ENCODE measurements at regions not wholly inside any gene's neighbourhood (a gene's known extent, or its start where the extent isn't known, plus 50 kb on each side); places are given as distances from the start of the nearest gene placed in this dataset.

DNA sequence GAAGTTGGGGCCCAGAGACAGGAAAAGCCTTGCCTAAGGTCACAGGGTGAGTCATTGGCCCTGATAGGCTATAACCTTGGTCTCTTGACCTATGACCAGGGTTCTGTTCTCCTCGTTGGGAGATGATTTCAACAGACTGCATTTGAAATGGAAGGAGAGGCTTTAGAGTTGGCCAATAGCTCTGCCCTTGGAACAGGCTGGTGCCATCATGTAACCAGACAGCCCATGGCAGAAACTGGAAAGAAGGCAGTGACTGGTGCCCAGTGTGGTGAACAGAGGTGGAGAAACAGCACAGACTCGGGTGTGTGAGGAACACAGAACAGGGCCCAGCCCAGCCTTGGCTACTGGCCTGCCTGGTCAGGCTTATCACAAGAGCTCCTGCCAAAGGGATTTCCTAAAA lies 109.8 kb upstream of the SLC25A48 start:
- DNase-seq (ENCODE audit: extremely low read depth, low read depth) = no peak

GRCh38 chr5:135723491-135723890 lies 111.0 kb upstream of the SLC25A48 start:
- no peak for DNase-seq (ENCODE audit: extremely low read depth, low read depth)

DNA sequence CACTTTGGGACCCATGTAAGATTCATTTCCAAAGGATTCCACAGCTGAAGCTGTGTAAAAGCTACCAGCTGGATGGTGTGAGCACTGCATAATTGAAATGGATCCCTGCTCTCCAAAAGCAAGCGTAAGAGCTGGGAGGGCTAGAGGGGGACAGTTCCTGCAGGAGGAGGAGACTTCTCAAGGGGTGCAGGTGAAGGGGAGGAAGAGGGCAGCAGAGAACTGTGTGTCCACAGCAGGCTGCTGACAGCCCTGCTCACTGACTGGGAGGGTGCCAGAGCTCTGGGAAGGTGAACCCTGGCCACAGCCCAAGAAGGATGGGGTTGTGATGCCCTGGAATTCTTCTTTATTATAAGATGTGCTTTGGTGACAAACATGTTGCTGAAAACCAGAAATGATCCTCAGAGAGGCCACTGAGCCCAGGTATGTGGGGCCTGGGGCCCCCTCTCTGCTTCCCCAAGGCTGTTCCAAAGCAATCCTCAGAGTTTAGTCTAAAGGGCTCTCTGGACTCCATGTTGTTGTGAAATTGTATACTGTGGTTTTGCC lies 112.8 kb upstream of the SLC25A48 start:
- no peak for DNase-seq (ENCODE audit: extremely low read depth, low read depth)

DNA sequence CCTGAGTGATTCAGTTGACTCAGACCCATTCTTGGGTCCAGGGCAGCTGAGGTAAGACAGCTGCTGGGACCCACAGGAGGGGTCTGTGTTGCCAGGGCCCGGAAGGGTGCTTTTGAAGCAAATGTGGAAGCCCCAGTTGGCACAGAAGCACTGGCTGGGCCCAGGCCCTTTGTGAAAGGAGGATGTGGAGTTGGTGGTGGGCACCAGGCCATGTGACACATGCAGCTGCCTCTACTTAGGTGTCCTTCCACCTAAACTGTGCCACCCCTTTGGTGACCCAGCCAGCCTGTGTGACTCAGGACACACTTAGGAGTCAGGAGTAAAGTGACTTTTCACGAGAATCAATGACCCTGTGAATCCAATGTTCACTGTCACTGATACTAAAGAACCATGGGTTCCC lies 114.3 kb upstream of the SLC25A48 start:
- no peak for DNase-seq (ENCODE audit: extremely low read depth, low read depth)

GRCh38 chr5:135719428-135720063 lies 114.9 kb upstream of the SLC25A48 start:
- DNase-seq (ENCODE audit: extremely low read depth, low read depth) = no peak

- no peak for DNase-seq (ENCODE audit: extremely low read depth, low read depth)
Measured at GRCh38 chr5:135718651-135719050, 115.8 kb upstream of the SLC25A48 start.

- DNase-seq (ENCODE audit: extremely low read depth, low read depth) = peak; percentile 29
Measured at GRCh38 chr5:135718151-135718550, 116.3 kb upstream of the SLC25A48 start.

DNA sequence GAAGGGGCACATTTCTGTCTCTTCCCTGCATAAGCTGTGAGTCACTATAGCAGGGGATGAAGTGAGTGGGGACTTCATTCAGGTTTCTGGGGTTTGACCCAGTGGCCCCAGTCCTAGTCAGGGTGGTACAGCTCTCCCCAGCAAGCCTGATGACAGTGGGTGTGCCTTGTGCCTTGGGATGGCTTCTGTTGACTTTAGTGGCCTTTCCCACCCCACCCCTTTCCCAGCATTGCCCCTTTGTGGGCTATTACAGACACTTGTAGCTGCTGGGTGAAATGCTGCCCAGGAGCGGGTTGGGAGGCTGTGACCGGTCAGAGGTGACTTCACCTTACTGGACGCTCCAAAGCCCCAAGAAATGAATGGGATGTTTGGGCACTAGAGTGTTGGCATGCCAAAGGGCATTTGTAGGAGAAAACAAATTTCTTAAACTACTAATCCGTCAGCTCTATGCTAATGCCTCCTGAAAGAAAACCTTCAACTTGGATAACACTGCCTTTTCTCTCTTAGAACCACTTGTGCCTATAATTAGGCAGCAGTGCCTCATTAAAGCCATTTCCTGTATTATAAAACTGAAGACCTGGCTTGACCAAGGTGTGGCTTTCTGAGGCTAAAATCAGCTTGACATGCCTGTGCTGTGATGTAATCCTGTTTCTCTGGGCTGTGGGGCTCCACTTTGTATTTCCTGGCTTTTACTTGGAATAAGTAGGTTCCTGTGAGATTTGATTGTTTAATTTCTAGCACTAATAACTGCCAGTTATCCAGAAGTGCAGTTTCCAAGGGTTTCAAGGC lies 119.0 kb upstream of the SLC25A48 start:
- DNase-seq (ENCODE audit: extremely low read depth, low read depth) = no peak

- DNase-seq (ENCODE audit: extremely low read depth, low read depth) = no peak
Measured at GRCh38 chr5:135714126-135714894, 120.2 kb upstream of the SLC25A48 start.

- DNase-seq (ENCODE audit: extremely low read depth, low read depth) = no peak
Measured at GRCh38 chr5:135713161-135713915, 121.1 kb upstream of the SLC25A48 start.

DNA sequence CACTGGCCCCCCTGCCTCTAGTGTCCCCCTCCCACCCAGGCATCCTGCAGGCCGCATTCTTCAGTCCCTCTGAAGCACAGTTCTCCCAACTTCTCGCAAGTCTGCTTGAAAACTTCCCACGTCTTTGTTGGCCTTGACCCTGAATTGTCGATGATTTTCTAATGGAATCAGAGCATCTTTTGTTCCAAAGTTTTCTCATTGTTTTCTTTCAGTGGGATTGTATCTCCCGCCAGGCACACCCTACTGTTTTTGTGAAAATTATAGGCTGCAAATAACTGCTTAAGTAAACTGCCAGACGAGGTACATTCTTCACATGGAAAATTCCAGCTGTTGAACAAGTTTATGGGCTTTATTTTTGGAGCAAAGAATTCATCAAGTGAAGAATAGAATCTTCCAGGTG lies 122.6 kb upstream of the SLC25A48 start:
- no peak for DNase-seq (ENCODE audit: extremely low read depth, low read depth)

DNA sequence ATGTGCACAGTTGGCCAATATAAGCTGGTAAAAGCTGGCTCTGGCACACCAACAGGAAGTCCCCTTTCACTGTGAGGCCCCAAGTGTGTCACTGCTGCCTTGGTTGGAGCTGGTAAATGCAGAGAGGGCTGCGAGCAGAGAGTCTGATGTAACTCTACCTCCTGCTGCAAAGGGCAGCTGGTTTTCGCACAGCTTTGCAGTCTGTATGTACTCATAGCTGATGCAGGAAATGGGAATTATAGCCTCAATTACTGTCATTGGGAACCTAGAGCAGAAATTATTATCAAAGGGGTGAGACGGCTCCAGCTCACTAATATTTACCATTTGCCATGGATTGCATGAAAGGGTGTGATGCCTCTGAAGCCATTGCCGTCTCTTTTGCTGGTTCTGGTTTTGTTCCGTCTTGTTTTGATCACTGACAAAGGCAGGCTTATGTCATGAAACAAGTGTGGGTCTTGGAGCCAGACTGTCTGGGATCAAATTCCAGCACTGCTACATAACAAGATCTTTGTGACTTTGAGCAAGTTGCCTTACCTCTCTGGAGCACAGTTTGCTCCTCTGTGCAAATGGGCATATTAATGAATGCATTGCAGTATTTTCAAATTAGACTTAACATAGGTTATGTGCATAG lies 124.3 kb upstream of the SLC25A48 start:
- DNase-seq (ENCODE audit: extremely low read depth, low read depth) = no peak

GRCh38 chr5:135709208-135709575 lies 125.3 kb upstream of the SLC25A48 start:
- DNase-seq (ENCODE audit: extremely low read depth, low read depth) = no peak

DNA sequence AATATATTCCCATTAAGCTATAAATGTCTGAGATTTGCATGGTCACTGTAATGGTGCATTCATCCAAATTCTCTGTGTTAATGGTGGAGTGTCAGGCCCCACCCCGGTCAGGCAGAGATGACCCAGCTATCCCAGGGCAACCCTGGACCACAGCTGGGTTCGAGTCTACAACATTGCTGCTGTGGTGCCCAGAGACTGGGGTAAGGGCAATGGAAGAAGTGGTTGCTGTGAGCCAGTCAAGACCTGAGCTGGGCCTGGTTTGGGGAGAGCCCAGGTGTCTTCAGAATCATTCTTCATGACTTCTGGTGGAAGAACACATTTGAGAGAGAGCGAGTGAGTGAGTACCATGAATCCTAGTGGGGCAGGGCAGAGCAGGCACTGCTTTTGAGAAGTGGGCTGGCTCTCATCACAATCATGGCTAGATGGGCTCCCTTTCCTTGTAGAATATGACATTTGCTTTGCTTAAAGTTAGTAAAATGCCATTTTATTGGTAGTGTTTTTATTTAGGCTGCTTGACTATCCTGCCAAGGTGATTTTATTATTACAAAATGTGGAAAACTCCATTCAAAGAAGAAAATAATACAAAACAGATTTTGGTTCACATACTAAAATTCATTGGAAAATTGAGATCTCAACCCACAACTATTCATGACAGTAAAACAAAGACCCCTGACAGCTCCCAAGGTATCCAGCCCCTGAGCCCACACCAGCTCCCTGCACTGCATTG lies 125.8 kb upstream of the SLC25A48 start:
- DNase-seq (ENCODE audit: extremely low read depth, low read depth) = no peak

DNA sequence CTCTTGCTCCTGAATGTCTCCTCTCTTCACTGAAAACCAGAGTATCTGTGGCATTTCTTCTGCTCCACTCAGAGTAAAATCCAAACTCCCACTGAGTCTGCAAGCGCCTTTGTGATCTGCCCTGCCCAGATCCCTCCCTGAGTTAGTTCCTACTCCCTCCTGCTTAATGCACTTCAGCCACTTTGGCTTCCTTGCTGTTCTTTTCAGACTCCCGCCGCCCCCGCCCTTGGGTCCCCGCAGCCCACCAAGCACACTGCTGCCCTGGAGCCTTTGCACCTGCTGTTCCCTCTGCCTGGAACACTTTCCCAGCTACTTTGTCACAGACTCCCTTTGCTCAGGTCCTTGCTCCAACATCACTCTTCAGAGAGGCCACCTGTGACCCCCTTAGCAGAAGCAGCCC lies 127.2 kb upstream of the SLC25A48 start:
- DNase-seq (ENCODE audit: extremely low read depth, low read depth) = no peak

- DNase-seq (ENCODE audit: extremely low read depth, low read depth) = no peak
Measured at GRCh38 chr5:135706893-135707292, 127.6 kb upstream of the SLC25A48 start.

GRCh38 chr5:135706474-135706873 lies 127.7 kb upstream of the CXCL14 start:
- DNase-seq (ENCODE audit: extremely low read depth, low read depth) = no peak

- DNase-seq (ENCODE audit: extremely low read depth, low read depth) = no peak
Measured at GRCh38 chr5:135705941-135706466, 127.2 kb upstream of the CXCL14 start.

DNA sequence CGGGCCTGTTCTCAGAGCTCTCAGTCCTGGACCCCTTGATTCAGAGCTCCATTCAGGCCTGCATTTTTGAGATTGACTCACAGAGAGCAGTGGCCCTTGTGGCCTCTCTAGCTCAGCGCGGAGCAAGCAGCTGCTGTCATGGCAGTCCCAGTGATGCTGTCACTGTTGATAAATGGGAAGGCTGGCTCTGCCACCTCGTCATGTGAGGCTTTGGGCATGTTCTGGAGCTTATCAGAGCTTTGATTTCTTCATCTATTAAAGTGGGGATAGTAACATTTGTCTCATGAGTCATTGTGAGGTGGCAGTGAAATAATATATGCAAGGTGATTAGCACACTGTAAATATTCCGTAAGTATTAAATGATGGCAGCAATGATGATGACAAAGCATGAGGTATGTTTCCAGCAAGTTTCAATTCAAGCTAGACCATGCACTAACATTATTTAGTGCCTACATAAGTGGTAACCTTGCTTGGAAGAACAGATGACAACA lies 126.4 kb upstream of the CXCL14 start:
- DNase-seq (ENCODE audit: extremely low read depth, low read depth) = no peak
